Inflammatory macrophage treated with lipopolysaccharide for 4 hours (primary cell): ENCODE measurements at regions not wholly inside any gene's neighbourhood (a gene's known extent, or its start where the extent isn't known, plus 50 kb on each side); places are given as distances from the start of the nearest gene placed in this dataset.
A peak's percentile ranks its signal among the peaks of the same experiment; 100 is the strongest.

Experiments
- DNase-seq: peaks from one replicate; pipeline ENCODE4 v3.0.0-alpha.2; 2020

DNA sequence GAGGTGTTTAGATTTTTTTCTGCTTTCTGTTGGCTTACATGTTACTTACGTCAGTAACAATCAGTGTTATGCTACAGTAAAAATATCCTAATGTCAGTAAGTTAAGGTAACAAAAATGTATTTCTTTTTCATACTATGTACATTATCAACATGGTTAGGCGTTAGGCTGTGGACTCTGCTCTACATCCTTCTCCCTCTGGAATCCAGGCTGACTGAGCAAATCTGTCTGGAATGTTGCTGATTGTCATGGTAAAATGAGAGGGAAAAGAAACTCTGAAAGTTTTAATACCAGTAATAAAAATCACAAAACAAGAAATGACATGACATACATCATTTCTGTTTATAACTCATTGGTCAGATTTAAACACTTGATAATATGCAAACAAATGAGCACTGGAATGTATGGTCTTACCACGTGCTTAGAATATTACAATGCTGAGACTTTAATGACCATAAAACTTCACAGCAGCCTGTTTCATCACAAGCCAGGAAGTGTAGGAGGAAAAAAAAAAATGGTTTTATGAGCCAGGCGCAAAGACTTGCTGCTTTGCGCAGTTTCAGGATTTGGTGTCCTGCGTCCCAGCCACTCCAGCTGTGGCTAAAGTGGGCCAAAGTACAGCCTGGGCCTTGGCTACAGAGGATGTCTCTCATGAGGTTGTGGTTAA, 252.4 kb downstream of the FSIP2 start:
- no peak for DNase-seq

DNA sequence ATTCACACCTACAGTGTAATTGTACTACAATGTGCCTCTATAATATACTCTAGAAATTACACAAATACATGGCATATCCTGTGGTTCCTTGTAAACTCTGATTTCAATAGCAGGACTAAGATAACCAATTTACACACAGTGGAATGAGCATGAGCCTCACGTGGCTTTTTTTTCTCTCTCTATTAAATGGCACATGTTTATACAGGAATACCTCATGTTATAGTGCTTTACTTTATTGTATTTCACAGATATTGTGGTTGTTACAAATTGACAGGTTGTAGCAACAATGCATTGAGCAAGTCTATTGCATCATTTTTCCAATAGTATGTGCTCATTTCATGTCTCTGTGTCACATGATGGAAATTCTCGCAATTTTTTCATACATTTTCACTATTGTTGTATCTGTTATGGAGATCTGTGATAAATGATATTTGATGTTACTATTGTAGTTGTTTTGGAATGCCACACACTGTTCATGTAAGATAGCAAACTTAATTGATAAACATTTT, 260.0 kb downstream of the FSIP2 start:
- DNase-seq = peak; percentile 33

DNA sequence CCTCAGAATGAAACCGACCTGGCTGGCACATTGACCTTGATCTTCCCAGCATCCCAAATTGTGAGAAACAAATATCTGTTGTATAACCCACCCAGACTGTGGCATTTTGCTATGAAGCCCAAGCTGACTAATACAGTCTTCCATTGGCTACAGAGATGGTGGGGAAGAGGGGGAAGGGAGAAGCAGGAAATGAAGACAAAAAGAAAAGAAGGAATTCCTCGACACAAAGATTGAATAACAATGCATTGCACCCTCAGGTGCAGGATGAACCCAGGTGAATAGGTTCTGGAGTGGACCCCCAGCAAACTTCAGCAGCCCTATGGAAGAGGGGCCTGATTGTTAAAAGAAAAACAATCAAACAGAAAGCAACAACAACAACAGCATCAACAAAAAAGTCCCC, 270.7 kb downstream of the FSIP2 start:
- no peak for DNase-seq

DNA sequence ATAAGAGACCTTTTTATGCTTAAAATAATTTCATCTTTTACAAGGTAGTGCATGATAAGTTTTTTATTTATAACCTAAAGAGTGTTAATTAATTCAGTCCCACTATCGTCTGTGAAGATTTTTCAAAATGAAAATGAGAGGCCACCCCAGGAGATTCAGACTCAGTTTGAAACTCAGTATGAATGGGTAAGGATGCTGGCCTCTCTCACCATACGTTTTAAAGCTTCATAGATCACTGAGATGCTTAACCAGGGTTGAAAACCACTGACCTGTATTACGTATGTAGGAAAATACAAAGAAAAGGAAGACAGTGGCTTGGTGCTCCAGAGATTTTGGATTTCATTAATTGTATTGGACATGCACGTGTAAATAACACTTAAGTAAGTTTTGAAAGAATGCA, 278.7 kb downstream of the FSIP2 start:
- no peak for DNase-seq

DNA sequence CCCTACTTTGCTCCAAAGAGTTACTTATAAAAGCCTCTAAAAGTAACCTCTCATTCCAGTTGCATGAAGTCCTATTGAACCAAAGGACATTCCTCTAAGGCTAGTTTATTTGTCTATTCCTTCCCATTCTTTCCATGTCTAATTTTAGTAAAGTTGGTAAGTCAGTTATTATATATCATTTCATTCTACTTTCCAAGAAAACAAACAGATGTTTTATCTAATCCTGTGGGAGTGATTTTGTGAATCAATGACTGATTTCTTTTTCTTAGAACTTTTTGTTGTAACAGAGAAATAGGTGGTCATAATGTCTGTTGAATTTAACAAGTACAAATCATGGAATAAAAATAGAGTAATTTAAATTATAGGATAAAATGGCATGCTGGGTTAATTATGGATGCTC, 286.3 kb downstream of the FSIP2 start:
- no peak for DNase-seq

DNA sequence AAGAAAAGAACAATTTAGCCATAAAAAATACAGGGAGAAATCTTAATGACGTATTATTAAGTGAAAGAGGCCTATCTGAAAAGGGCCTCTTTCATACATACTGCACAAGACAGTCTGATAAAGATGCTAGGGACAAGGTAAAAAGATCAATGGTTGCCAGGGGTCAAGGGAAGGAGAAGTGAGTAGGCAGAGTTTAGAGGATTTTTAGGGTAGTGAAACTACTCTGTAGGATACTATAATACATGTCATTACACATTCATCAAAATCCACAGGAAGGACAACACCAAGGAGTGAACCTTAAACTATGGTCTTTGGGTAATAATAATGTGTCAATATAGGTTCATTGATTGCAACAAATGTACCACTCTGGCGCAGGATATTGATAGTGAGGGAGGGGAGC, 289.3 kb downstream of the FSIP2 start:
- DNase-seq = peak; percentile 6

DNA sequence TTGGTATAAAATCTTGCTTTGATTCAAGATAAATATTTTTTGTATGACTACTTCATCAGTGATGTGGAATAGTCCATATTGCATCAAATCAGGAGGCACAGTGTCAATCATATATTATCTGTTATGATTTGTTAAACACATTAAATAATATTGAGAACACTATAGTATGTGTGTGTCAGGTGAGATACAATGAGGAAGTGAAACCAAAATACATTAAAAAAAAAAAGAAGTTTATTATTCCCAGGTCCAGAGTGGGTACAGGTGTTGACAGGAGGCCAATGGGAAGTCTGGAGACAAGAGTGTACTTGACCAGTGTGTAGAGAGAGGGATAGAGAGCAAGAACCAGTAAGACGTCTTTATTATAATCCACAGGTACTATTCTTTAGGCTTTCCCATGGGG, 292.6 kb downstream of the FSIP2 start:
- DNase-seq = no peak

DNA sequence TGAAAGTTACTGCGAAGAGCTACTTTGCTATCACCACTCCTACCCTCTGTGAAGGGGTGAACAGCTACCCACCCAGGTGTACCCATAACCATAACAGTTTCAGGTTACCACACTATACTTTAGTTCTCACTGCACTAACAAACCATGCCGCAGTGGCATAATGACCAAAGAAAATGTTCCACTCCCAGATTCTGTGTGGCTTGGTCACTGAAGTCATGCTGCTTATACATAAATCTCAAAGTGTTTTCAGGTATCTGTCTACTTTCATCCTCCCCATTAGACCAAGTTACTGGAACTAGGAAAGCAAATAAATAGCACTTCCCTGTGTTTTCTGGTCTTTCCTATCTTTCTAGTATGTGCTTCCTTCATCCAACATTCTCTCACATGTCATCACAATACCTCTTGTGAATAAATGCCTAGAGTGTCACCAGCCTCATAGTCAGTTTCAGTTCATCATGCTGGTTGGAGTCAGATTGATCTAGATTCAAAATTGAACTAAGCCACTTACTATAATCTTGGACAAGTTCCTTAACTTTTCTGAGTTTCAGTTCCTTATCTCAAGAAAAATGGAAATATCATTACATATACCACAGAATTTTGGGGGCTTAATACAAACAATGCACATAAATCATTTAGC, 293.6 kb downstream of the FSIP2 start:
- peak; percentile 9 for DNase-seq

DNA sequence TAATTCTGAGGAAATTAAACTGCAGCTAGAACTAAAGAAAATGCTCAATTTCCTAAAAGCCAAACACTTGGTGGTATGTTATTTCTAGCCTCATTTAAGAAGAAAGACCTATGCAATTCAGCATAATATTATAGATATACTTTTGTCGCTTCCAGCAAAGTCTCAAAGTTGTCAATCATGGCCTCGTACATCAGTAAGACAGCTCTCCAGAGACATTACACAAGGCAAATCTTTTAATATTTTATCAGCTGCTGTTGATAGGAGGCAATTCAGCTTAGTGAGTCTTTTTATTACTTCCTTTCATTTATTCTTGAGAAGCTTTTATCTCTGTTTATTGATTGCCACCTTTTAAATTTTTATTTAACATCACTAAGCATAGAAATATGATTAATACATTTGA, 294.3 kb downstream of the FSIP2 start:
- DNase-seq = no peak

DNA sequence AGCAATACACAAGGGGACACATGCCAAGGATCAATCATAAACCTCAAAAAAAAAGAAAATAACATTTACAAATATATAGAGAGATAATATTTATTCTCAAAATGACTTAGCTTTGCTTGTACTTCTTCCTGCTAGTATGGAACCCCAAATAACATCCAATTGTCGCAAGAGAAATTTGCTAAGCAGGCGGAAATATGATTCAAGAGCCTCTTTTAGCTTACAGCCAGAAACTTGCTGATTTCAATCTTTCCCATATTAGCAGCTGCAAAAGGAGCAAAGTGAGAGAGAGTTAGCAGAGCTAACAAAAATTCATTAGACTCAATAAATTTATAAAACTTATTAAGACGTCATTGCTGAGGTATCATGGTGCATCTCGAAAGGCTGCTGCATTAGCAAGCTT, 294.9 kb downstream of the FSIP2 start:
- DNase-seq = no peak

DNA sequence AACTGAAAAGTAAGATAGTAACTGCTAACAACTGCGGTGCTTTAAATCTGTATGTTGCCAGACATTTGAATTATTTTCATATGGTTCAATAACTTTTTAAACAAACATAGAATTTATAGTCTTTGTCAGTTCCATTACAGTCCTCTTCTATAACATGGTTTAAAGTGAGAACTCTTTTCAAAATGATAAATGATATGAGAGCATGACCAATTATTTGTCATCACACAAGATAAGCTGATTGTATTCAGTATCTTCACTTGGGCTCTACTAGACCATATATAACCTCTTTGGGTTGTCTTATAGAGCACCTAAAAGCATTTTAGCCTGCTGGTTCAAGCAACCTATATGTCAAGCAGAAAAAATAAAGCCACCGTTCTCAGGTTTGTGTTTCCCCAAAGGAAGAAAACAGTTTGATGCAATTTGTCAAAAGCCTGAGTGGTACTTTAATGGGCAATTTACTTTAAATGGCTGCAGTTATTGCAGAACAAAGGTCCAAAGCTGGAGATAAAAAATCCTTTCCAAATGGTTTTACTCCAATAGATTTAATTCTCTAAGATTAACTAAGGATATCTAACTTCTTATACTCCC, 298.4 kb downstream of the FSIP2 start:
- DNase-seq = no peak

DNA sequence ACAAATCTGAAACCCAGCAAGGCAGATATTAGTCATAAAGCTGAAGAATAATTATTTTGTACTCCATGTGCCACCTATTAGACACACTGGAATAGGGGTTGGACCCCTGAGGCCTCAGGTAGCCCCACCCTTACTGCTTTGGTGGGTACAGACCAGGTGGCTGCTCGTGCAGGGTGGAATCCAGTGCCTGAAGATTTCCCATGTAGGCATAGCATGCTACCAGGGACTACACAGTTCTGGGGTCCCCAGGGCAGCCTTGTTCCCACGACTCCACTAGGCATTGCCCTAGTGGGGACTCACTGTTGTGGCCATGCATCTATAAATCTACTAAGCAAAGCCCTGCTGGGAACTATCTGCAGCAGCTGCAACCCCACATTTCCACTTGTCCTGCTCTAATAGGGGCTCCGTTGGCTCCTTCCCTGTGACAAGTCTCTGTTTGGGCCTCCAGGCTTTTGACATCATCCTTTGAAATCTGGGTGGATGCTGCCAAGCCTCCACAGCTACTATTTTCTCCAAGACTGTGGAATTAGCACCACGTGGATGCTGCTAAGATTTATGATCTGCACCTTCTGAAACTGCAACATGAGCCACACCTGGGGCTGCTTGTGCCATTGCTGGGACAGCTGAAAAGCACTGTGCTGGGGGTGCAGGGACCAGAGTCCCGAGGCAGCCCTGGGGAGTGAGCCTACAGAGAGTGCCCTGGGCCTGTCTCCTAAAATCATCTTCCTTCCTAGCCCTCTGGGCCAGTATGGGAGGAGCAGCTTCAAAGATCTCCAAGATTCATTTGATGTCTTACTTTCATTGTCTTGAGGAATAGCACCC, 303.8 kb downstream of the FSIP2 start:
- no peak for DNase-seq

DNA sequence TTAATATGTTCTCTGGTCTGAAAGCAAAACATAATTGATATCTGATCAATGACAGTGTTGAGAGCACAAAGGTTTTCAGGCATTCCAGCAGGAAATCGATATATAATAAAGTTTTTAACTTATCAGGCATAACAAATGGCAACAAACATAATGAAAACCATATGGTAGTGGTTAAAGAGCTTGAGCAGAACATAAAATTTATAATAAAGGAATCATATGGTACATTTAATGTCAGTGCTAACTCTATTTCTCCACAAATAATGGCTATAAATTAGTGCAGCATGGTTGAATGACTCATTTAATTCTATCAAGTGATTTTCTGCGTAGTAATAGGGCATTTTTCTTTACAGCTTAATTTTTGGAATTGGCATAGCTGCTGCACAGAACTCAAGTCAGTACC, 306.2 kb downstream of the FSIP2 start:
- no peak for DNase-seq

DNA sequence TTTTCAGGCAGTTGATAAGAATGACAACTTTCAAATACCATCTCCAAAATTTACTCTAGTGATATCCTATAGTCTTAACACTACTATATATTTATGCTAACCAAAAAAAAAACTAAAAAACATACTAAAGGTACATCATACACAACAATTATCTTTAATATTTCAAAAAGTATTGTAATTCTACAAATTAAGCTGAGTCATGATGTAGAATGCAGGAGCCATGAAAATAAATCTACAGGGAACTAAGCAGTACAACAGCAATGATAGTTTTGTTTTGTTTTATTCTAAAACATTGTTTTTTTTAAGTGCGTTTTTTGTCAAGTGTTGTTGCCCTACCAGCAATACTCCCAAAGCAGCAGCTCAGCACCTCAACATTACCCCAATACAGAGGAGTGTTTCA, 314.3 kb downstream of the FSIP2 start:
- DNase-seq = no peak

DNA sequence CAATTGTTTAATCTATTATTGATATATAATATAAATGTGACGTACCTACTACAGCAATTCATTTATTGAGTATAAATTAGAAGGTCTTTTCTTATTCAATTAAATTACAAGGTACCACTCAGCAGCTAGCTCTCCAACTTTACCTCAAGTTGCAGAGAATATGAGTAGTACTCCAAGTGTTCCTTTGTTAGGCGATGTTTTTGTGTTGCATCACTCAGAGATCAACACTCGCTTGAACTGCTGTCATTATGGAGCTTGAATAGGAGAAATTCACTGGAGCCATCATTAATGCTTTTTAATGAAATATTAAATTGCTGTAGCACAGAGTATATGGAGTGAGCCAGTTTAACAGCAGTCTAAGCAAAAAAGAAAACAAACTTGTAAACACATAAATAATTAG, 320.0 kb downstream of the FSIP2 start:
- DNase-seq = no peak

DNA sequence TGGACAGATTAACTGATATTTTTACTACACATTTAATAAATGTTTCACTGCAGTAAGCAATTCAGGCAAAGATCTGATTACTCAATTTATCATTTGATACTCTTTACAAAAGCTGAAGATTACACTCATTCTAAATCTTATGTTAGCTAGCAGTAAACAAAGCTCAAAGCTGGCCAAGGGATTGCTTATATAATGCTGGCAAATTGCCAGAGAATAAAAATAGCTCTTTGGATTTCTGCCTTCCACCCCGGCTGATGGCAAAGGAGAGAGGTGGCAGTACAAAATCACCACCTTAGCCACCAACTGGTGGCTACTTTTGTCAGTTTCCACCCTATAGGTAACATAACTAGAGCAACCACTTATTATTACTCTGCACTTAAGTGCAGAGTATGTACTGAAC, 320.5 kb downstream of the FSIP2 start:
- DNase-seq = no peak

DNA sequence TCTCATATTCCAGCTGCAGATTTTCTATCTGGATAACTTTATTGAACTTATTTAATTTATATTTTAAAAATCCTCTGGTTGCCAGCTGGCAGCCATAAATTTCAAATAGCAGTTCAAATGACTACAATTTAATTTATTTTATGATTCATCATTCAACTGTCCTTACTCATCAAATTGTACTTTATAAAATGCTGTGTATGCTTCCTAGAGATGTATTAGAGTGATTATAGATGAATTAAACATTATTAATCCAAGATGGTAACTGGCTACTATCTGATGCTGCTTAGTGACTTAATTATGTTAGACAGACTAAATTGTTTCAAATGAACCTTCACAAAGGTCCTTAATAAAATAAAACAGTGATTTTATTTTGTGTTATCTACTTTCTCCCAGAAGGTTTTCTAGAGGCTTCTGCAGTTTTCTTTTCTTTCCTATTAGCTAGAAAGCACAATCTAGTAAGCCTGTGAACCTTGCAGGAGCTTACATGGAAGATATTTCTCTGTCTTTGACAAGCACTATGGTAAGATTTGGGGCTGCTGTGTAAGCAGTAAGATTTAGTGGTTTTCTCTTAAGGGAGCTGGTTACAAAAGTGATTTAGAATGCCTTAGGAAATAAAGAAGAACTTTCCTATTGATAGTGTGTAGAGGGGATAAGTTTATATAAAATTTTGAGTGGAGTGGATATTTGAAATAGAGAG, 322.3 kb downstream of the FSIP2 start:
- DNase-seq = no peak

DNA sequence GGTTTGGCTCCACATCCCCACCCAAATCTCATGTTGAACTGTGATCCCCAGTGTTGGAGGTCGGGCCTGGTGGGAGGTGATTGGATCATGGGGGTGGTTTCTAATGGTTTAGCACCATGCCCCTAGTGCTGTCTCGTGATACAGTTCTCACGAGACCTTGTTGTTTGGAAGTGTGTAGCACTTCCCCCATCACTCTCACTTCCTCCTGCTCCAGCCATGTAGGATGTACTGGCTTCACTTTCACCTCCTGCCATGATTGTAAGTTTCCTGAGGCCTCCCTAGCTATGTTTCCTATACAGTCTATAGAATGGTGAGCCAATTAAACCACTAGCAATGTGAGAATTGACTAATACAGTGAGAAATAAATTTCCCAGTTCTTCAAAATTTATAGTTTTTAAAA, 325.9 kb downstream of the FSIP2 start:
- peak; percentile 7 for DNase-seq

DNA sequence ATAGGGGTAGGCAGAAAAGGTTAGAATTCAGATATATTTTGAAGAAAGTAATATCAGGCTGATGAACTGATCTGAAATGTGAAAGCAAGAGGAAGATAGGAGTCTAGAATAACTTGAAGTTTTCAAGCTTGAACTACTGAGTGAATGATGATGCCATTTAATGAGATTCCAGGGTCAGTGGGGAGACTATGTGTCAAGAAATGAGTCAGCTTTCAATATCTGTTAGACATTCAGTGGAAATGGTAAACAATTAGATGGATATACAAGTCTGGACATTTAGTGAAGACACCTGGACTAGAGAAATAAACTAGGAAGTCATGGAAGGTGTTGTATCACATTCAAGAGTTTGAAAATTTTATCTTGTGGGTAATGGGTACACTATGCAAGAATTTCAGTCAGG, 326.9 kb downstream of the FSIP2 start:
- DNase-seq = no peak

DNA sequence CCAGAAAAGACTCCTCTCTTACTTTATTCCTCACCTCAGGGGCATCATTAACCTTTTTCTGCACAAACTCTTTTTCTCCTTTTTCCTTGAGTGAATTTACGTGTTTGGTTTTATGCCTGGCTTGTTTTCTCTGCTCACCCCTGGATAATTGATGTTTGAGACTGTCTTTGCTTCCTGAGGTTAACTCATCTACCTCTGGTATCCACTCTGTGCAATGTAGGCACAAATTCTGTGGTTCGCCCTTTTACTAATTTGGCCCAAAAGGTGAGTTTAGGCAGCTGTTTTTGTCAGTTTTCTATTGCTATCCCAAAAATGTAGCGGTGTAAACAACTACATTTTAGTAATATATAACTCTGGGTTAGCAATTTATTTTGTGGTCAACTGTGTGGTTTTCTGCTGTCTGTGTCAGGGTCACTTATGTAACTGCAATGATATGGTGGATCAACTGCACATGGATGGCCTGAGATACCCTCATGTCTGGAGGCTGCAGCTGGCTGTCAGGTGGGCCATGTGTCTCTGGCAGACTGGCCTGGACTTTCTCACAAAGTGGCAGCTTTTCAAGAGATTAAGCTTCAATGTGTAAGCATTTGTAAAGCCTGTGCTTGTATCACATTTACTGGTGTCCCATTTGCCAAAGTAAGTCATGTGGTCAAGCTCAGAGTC, 329.7 kb downstream of the FSIP2 start:
- DNase-seq = no peak

DNA sequence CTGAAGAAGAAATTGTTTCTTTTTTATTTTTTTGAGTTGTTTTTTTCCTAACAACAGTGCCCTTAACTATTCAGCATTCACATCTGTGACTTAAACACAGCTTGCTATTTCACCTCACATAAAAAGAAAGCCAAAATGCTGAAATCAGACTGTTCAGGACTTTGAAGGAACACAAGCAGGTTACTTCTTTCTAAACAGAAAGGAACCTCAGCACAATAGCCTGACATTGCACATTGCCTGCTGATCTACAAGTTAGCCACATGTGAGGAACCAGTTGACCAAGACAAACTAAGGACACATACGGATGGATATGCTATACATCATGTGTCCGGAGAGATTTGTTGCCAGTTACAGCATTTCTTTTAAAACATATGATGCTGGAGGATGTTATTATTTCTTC, 331.1 kb downstream of the FSIP2 start:
- no peak for DNase-seq

DNA sequence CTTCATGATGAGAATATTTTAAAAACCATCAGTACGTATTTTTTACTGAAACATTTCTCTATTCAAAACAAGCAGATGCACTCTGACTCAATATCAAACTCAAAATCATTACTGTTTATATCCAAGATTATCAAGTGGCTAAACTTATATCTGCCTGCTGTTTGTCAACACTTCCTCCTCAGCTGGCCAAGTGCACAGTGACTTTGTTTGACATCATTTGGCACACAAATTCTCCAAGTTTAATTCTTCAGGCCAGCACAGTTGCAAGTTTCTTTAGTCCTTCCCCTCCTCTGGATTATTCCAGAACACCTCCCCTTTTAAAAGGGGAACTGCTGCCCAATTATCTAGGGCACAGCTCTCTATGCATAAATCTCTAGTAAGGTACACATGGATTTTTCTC, 346.6 kb downstream of the FSIP2 start:
- DNase-seq = no peak

DNA sequence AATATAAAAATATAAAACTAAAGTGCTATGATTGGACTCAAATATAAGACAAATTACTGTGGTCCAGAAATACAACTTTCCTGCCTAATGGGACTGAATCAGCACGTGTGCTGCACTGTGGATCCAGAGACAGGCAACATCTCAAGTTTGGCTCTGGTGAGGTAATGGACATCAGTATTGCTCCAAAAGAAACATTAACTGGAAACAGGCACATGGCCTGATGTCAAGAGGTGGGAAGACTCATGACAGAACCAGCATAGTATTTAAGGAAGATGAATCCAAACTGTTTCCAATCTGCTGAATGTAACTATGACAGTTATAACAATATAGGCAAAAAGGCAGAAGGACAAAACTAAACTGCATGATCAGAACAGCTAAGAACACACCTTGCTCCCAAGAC, 354.6 kb downstream of the FSIP2 start:
- DNase-seq = no peak
